OCI-M1 (cell line): ENCODE measurements at regions not wholly inside any gene's neighbourhood (a gene's known extent, or its start where the extent isn't known, plus 50 kb on each side); places are given as distances from the start of the nearest gene placed in this dataset.

ENCODE experiments used
- DNase-seq: peaks from one replicate; lab custom pipeline; 2025; lab: John Stamatoyannopoulos, UW

DNA sequence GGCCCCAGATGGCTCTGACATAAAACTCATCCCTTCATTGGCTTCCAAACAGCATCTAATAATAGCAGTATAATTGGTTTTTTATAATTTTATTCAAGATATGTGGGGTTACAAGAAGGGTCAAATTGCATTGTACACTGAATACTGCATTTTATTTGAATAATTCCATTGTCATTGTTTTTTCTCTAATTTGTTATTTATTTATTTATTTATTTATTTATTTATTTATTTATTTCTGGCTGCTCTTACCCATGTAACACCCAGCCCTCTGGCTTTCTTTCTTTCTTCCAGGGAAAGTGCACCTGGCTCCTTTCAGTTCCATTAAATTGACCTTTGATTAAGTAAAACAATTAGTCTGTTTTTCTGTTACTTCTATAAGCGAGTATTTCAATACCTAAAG lies 210.1 kb downstream of the CDH9 start:
- DNase-seq: no peak

DNA sequence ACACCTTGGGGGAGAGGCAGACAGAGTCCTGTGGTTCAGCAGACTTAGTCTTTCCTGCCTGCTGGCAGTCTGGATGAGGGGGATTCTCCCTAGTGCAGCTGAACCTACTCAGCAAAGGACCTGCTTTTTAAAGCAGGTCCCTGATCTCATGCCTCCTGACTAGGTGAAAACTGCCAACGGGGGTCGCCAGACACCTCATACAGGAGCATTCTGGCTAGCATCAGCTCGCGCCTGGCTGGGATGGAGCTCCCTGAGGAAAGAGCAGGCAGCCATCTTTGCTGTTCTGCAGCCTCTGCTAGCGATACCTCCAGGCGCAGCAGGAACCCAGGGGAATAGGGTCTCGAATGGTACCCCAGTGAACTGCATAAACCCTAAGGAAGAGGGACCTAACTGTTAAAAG lies 225.2 kb downstream of the CDH9 start:
- no peak for DNase-seq

DNA sequence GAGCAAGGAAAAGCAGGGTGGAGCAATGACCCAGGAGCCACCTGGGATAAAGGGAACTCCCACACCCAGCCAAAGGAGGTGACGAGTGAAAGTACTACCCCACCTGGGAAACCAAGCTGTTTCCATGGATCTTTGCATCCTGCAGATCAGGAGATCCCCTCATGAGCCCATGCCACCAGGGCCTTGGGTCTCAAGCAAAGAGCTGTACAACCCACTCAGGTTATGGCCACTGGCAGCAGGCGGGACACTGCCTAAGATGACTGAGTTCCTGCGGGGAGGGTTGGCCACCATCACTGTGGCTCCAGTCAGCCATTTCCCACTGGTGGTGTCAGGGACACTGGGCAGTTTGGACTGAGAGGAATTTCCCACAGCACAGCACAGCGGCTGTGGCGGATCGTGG lies 225.7 kb downstream of the CDH9 start:
- DNase-seq: no peak

DNA sequence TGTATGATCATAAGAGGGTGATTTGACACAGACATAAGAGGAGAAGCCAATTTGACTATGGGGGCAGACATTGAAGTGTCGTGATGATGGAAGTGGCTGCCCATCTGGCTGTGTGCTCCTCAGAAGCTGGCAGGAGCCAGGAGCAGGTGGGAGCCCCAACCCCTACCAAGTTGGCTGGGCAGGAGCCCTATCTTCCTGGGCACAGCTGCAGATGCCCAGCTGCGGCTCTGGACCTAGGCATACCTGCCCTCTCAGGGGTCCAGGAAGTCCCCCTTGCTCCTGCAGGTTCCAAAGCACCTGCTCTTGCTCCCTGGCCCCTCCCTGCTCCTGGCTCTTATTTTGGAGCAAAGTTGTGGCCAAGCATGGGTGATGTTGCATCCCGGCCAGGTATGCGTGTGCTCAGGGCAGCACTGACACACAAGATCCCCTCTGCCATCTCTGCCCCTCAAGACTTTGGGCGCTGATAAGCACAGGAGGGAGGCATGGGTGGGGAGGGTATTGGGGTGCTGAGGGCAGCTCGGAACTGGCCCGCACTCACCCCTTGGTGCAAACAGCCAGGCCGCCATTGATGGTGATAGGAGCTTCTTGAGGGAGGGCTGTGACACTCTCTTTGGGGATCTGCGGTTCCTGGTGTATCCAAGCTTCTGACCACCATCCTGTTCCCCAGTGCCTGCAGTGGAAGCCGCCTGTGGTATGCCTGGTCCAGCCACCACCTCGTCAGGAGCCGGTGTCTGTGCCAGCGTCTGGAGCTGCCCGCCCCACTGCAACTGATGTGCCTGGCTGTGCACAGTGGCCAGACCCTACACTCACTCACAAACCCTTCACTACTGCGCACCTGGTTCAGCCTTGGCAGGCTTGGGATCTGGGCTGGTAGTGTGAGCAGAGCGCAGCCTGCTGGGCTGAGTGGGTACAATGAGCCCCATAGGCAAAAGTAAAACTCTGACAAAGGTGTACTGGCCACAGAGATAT lies 230.9 kb downstream of the CDH9 start:
- no peak for DNase-seq

DNA sequence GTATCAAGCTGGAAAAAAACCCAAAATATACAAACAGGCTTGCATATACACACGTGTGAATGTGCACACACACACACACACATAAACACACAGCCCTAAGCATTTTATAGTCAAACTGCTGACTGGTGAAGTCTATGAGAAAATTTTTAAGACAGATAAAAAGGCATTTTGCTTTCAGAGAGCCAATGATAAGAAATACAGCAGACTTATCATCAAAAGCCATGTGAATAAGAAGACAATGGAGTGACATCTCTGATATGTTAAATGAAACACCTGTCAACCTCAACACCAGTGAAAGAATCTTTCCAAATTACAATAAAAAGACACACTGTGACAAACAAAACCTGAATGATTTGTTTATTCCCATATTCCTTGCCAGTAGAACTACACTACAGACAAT lies 233.3 kb downstream of the CDH9 start:
- peak; percentile 19 for DNase-seq

DNA sequence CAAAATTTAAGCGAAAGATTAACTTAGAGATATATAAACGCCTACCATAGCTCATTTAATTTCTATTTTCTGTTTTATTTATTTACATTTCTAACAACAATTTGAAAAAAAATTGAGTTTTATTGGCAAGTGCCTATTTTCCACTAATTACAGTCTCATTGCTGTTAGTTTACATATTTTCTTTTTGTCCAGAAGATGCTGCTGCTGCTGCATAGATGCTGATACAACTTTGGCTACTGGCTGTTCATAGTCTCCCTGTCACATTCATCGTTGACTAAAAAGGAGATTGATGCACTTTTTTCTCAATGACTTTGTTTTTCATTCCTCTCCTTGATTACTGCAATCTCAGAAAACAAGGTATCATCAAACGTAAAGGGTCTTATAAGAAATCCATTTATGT lies 235.4 kb downstream of the CDH9 start:
- no peak for DNase-seq

DNA sequence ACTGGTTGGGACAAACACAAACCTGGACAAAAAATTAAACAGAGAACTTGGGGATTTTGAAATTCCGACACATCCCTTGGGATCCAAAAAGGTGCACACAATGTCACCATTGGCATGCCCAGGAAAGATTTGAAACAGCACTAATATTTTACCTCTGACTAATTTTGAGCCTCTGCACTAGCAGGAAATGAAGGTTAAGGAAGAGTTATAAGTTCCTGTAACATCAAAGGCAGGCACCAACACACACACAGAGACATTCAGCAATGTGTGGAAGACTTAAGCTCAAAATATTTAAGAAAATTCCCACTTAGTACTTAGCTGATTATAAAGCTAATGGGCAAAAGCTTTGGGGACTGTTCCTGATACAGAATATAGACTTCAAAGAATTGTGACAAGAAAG lies 247.0 kb downstream of the CDH9 start:
- no peak for DNase-seq

DNA sequence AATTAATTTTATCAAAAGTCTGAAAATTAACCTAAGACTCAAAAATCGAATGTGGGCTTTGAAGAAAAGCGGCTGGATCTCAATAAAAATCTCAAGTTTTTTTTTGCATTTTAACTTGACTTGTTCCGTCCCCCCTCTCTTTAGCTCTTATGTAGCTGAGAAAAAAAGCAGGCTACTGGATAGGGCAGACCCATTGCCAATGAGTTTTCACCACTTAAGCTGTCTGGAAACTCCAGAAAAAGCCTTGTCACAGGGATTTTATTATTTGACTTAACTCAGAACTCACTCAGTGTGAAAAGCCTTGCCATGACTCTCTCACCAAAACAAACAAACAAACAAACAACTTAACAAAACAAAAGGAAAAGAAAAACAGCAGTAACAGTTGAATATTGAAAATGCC lies 247.4 kb downstream of the CDH9 start:
- DNase-seq: no peak

DNA sequence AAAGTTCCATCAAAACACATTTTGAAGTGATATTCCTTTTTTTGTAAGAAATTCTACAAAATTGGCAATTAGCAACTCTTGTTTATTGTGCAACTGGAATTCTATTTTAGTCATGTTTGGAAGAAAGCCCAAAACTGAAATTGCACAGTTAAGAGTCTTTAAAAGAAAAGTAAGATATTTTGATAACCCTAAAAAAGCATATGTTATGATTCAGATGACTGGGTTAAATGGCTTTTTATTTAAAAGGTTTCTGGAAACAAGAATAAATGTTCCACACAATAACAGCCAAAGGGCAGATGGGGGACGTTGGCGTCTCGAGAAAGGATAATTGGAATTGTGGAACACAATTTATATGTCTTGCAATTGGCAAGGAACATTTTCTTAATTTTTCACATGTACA lies 275.2 kb downstream of the CDH9 start:
- no peak for DNase-seq

DNA sequence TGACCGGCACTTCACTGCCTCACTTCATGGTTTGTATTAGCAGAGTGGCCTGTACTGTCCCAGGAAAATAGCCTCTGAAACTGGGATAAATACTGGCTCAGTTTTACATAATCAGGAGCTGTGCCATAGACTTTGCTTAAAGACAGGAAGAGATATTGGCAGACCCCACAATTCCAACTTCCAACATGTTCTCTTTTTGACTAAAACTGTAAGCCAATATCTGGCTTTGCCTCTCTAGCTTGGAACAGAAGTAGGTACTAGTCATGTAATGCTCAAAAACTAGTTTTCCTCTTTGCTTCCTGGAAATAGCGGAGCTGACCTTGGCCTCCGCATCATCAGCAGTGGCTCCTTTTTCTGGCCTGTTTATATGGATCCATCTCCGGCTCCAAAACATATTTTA lies 276.9 kb downstream of the CDH9 start:
- no peak for DNase-seq

DNA sequence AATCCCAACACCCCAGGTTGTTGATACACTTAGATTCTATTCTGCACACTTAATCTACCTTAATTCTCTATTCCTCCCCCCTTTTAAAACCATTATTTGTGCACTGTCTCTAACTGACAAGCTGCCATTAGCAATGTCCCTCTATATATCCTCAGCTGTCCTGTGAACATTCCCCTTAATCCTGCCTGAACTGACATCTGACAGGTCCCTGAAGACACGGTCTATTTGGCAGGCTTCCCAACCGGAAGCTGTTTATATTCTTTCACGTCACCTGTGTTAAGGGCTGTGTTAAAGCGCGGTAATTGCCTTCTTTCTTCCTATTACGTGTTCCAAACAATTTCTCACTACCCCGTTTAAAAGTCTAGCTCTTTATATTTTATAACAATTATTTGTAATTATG lies 277.3 kb downstream of the CDH9 start:
- DNase-seq: no peak

DNA sequence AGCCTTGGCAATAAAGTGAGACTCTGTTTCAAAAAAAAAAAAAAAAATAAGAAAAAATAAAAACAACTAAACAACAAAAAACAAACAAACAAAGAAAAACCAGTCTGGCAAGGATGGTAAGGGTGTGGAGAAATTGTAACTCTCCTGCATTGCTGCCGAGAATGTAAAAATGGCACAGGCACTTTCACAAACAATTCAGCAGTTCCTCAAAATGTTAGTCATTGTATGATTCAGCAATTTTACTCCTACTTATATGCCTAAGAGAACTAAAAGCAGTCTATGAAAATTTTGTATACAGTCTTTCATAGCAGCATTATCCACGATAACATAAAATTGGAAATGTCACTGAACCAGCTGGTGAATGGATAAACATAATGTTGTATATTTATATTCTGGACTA lies 280.4 kb downstream of the CDH9 start:
- DNase-seq: peak; percentile 84

DNA sequence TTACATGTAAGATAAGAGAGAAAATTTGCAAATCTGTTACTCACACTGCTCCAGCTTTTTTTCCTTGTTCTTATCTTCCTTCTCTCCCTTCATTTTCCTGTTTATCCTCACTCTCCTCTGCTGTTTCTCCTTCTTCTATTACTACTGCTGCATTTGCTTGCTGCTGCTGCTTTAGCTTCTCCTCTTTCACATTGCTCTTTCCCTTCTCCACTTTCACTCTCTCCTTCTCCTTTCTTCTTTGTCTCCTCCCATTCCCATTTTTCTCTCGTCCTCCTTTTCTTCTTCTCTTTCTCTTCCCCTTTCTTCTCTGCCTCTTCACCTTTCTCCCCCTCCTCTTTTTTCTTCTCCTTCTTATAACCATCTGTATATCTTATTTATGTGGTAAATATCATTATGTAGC lies 288.6 kb downstream of the CDH9 start:
- no peak for DNase-seq

DNA sequence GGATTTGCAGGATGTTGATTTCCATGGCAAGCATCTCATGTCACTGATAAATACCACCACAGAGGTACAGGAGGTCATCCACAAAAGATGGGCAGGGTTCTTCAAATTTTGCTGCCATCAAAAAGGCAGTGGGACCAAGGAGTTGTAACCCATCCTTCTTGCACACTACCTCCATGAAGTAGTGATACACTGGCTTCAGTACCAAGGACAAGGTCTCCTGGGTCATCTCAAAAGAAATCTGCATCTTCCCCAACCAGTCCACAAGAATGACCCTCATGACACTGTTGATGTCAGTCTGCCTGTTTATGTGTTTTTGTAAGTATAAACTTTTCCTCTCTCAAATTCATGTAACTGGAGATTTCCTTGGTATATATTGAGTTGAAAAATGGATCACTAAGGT lies 298.2 kb downstream of the CDH9 start:
- no peak for DNase-seq

DNA sequence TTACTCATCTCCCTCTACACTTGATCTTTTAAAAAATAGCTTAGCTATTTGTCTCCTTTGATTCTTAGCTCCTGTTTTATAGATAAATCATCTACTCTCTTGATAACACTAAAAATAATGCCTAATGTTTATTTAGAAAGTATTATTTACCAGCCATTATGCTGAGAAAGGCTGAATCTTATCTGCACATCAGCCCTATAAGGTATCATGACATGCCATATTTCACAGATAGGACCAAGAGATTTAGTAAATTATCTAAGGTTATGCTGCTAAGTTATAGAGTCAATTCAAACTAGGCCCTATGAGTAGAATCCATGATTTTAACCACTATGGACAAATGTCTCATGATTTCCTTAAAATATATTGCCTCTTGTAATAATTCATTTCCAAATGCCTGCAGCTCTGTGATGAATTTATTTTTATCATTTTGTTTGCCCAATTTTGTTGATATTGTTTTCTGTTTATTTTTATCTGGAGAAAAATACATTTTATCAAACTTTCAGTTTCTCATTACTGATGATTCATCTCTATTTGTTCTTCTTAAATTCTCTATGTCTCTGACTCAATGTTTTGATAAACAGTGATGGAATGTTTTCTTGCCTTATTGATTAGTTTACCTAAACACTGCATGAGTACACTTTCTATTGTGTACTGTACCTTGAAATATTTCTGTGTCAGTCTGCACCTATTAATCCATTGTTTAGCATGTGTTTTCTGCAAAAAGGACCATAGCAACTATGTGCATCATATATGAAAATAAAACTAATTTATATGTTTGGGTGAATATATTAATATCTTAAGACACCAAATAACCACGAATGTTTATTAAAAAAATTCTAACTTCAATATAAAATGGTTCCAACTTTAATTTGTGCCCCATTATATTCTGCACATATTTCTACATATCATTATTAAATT lies 300.8 kb downstream of the CDH9 start:
- no peak for DNase-seq

DNA sequence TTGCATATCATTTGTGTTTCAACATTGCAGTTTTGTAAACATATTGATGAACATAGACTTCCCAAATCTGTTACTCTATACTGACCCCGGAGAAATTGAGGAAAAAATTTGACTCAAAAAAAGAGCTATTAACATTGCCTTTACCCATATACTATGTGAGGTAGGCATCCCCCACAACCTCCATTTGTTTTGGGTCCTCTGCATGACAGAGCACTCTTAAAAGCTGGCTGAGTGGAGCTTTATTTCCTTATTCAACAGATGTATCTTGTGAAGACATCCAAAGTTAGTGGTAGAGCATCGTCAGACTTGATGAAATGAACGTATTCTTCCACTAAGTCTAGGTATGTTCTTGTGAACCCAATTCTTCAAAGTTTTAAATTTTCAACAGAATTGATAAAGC lies 310.5 kb downstream of the CDH9 start:
- no peak for DNase-seq

DNA sequence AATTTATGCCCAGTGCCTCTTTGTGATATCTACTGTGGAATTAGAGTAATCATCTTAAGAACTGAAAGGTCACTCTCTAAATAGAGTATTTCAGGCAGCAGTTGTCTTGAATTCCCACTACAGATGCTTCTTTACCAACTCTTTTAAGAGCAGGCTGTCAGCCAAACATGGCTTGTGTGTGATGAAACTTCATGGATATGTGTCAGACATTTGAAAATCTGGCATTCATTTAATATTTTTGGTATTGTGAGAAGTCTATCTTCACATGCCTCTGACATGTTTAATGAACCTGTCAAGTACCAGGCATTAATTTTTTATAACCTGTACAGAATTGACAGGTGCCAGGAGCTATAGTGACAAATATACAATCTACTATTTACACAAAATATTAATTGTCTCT lies 318.6 kb downstream of the CDH9 start:
- no peak for DNase-seq

DNA sequence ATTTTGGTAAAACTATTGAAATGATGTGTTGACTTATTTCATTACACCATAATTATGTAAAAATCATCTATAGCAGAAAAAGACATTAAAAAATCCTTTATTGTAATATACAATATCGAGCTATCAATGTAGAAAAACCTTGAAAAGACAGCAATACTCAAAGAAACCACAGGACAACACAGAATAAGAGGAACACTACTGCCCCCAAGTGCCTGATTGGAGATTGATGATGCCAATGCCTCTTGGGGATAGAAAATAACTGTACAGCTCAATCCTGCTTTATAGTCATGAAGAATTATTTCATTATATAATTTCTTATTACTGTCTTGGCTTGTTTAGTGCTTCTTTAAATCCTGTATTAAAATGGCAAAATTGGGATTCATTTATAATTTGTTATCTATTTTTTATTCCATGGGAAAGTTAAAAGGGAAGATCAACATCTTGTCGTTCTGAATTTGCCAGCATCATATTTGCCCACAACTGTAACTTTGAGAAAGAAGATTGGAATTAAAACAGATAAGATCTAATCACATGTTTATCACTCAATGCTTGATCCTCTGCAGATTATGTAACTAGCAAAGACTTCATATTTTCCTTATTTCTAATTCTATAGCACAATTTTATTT lies 337.5 kb downstream of the CDH9 start:
- DNase-seq: peak; percentile 83

DNA sequence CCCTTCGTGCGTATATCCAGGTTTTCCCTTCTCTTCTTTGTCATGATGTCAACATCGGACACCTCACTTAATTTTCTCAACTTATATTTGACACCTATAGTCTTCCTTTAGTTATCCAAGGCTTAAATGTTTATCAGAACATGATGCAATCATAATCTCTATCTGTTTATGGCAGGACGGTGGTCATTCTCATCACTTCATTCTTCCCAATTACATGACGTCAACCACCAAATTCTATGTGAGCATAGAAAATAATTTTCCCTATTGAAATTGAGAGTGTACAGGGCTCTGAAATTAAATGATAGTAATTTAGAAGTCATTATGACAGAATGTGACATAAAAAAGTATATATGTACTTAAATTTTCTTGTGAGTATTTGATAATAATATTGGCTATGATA lies 345.4 kb downstream of the CDH9 start:
- DNase-seq: no peak

DNA sequence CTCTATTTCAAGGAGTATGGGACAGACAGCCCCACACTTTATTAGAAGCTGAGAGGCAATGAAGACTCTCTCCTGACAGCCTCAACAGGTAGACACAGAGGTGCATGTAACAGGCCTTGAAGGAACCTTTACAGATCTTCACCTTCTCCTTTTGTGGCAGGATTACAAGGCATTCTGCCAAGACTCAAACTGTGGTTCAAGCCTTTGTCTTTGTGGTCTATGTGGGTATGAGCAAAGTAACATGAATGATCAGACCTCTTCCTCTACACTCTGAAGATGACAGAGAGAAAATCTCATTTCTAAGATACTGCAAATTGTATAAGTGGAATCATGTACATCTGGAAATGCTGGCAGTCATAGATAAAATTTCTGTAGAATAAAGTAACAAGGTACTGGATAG lies 346.9 kb downstream of the CDH9 start:
- DNase-seq: peak; percentile 19

DNA sequence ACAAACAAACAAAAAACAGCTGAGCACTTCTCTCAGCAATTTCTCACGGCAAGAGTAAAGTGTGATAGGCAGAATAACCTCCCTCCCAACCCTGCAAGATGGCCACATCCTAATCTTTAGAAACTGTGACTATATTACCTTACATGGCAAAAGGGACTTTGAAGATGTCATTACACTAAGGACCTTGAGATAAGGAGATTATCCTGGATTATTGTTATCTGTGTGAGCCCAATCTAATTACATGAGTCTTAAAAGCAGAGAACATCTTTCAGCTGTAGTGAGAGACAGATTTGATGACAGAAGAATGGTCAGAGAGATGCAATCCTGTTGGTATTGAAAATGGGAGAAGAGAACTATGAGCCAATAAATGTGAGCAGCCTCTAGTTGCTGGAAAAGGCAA lies 347.9 kb downstream of the CDH9 start:
- DNase-seq: no peak

DNA sequence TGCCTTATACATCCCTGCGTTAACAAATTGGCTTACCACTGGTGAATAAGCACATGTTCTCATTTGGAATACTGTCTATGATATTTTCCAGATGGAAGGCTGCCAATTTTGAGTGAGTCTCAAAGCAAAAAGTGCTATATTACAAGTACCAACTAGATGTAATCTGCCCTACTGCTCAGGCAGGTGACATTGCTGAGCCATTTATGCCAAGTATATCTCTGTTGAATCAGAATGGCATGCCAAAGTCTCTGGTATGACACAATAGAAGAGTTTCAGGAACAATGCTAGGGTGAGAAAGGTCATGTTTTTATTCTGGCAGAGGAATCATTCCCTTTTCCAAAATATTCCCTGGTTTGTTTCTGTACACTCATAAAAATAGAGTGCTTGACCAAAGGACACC lies 356.5 kb downstream of the CDH9 start:
- DNase-seq: no peak

DNA sequence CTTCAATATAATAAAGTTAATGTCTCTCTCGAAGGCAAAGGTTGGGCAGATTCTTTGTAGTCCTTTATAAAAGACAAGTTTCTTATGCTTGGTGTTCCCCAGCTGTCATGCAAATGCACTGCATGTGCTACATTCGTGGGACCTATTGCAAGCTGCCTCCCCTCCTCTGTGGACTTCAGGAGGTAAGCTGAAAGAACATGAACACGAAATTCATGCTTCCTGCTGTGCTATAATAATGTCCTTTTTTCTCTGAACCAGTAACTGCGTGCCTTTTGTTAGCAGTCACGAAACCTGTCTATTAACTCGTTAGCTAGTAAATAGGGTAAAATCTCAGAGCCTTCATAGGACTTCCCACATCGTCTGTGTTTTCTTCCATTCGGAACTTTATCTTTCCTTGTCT lies 363.5 kb downstream of the CDH9 start:
- DNase-seq: no peak
